Keratinocyte (primary cell): ENCODE measurements at regions not wholly inside any gene's neighbourhood (a gene's known extent, or its start where the extent isn't known, plus 50 kb on each side); places are given as distances from the start of the nearest gene placed in this dataset.

ENCODE experiments used
- CTCF ChIP-seq, 3 experiments: IDR thresholded peaks in 1 of 3; conservative IDR thresholded peaks in 1 of 3; optimal IDR thresholded peaks in 1 of 3; 2 replicates in 2 of 3; 3 replicates in 1 of 3; pipeline versions ENCODE3 to v1.5.1; 2011; ENCODE audit warnings: low read length in 3 of 3, mild to moderate bottlenecking in 3 of 3, moderate library complexity in 2 of 3, control low read depth in 1 of 3, inconsistent platforms in 1 of 3; ENCODE audit not compliant: insufficient read depth in 2 of 3; ENCODE audit errors: extremely low read depth in 1 of 3
- EZH2 ChIP-seq: IDR thresholded peaks from one replicate; pipeline ENCODE4 v1.6.1; 2012; ENCODE audit warnings: inconsistent platforms, mild to moderate bottlenecking, low read length, moderate library complexity

GRCh38 chr1:173414539-173415226, 62.5 kb upstream of the PRDX6 start:
- no peak for TF ChIP-seq CTCF (optimal IDR thresholded peaks at IDR 0.05 in 1 of 3, IDR thresholded peaks at IDR 0.05 in 1 of 3, conservative IDR thresholded peaks at IDR 0.05 in 1 of 3; ENCODE audit: extremely low read depth in 1 of 3, insufficient read depth in 2 of 3, low read length in 3 of 3)
- no peak for TF ChIP-seq EZH2
